ENCODE measurements at regions not wholly inside any gene's neighbourhood (a gene's known extent, or its start where the extent isn't known, plus 50 kb on each side); places are given as distances from the start of the nearest gene placed in this dataset.
"Not testable (repeated sequence)": the region's sequence is repeated elsewhere in the genome, so short reads cannot be mapped to it uniquely, and the experiment has no call there.

- Histone ChIP-seq H2AFZ (ENCODE audit: insufficient read depth, low read depth, low read length, poor library complexity, severe bottlenecking) (no peak overlapping the region), H3K4me2 (replicated peaks; ENCODE audit: low read depth, low read length, poor library complexity, severe bottlenecking) (no peak overlapping the region), H3K4me1 (ENCODE audit: control insufficient read depth in 2 of 2, insufficient read depth in 2 of 2, low read length in 2 of 2) (no peaks in the 10 kb centered on the region), H4K20me1 (ENCODE audit: control insufficient read depth, insufficient read depth, low read length, poor library complexity, severe bottlenecking) (no peaks in the 10 kb centered on the region), H3K9me3 (ENCODE audit: control extremely low read depth in 1 of 3, control insufficient read depth in 2 of 3, insufficient read depth in 1 of 3, low read length in 2 of 3) (peaks cover 0 to 12% (median 3%) of the 10 kb centered on the region in 3 donors), H3K79me2 (ENCODE audit: control insufficient read depth, insufficient read depth, low read length) (no peaks in the 10 kb centered on the region), H3K36me3 (replicated peaks in 1 of 2; ENCODE audit: control extremely low read depth in 1 of 2, control insufficient read depth in 1 of 2, extremely low read depth in 1 of 2, insufficient read depth in 2 of 2, low read length in 1 of 2) (no peaks in the 10 kb centered on the region), H3K27ac (ENCODE audit: low read length in 2 of 2) (no peak overlapping the region), H3K27me3 (replicated peaks in 1 of 4; ENCODE audit: control extremely low read depth in 1 of 4, control insufficient read depth in 3 of 4, insufficient read depth in 4 of 4, low read length in 3 of 4) (no peaks in the 10 kb centered on the region), H3K9ac (ENCODE audit: low read length) (no peak overlapping the region), H3K4me3 (ENCODE audit: control extremely low read depth in 1 of 5, extremely low read depth in 1 of 5, insufficient read depth in 1 of 5, low read depth in 2 of 5, low read length in 4 of 5) (no peak overlapping the region)
- ChIA-PET CTCF (no interaction called here), POLR2A (no interaction called here)
- Mint-ChIP-seq H3K4me1 (no peaks in the 10 kb centered on the region), H3K27me3 (no peaks in the 10 kb centered on the region), H3K4me3 (no peak overlapping the region), H3K27ac (no peak overlapping the region), H3K9me3 (ENCODE audit: insufficient read depth) (peaks cover 3% of the 10 kb centered on the region)
- DNase-seq (no peak), ATAC-seq (ENCODE audit: low read depth) (no peak)
- intact Hi-C loops (cut with micrococcal nuclease): no loop called here
- TF ChIP-seq CTCF (IDR thresholded peaks at IDR 0.05): no peak
- no peak for TF ChIP-seq EZH2 (IDR thresholded peaks at IDR 0.05; ENCODE audit: borderline replicate concordance, insufficient read depth, low read depth, low read length, poor library complexity, severe bottlenecking)
- WGBS (ENCODE audit: insufficient coverage): no CpG with 5 or more reads among the region's 1 CpG
Observed at GRCh38 chr7:19957664-19958063, 184.2 kb upstream of the TMEM196 start.

- intact Hi-C loops (cut with micrococcal nuclease); H3K9ac ChIP-seq (ENCODE audit: low read length); H4K20me1 ChIP-seq (ENCODE audit: control insufficient read depth, insufficient read depth, low read length, poor library complexity, severe bottlenecking); H3K36me3 ChIP-seq (replicated peaks in 1 of 2; ENCODE audit: control extremely low read depth in 1 of 2, control insufficient read depth in 1 of 2, extremely low read depth in 1 of 2, insufficient read depth in 2 of 2, low read length in 1 of 2); H3K4me3 ChIP-seq (ENCODE audit: control extremely low read depth in 1 of 5, extremely low read depth in 1 of 5, insufficient read depth in 1 of 5, low read depth in 2 of 5, low read length in 4 of 5); CTCF ChIA-PET; H3K4me2 ChIP-seq (replicated peaks; ENCODE audit: low read depth, low read length, poor library complexity, severe bottlenecking); H3K4me1 ChIP-seq (ENCODE audit: control insufficient read depth in 2 of 2, insufficient read depth in 2 of 2, low read length in 2 of 2); H3K27ac ChIP-seq (ENCODE audit: low read length in 2 of 2); H3K79me2 ChIP-seq (ENCODE audit: control insufficient read depth, insufficient read depth, low read length); H3K4me3 Mint-ChIP-seq; H3K4me1 Mint-ChIP-seq; H3K27me3 ChIP-seq (replicated peaks in 1 of 4; ENCODE audit: control extremely low read depth in 1 of 4, control insufficient read depth in 3 of 4, insufficient read depth in 4 of 4, low read length in 3 of 4); H3K27me3 Mint-ChIP-seq; H2AFZ ChIP-seq (ENCODE audit: insufficient read depth, low read depth, low read length, poor library complexity, severe bottlenecking); H3K27ac Mint-ChIP-seq; DNase-seq; POLR2A ChIA-PET; ATAC-seq (ENCODE audit: low read depth); H3K9me3 Mint-ChIP-seq (ENCODE audit: insufficient read depth): not testable (repeated sequence)
- H3K9me3 ChIP-seq (ENCODE audit: control extremely low read depth in 1 of 3, control insufficient read depth in 2 of 3, insufficient read depth in 1 of 3, low read length in 2 of 3): peaks cover 0 to 12% (median 3%) of the 10 kb centered on the region in 3 donors
- WGBS (ENCODE audit: insufficient coverage): 81% methylated on average over 5 of the region's 7 CpGs
Observed at GRCh38 chr7:19954166-19954565, 180.7 kb upstream of the TMEM196 start.

GRCh38 chr7:19953411-19953810 is 180.0 kb upstream of the TMEM196 start:
- H3K9ac ChIP-seq (ENCODE audit: low read length); H2AFZ ChIP-seq (ENCODE audit: insufficient read depth, low read depth, low read length, poor library complexity, severe bottlenecking); DNase-seq; H4K20me1 ChIP-seq (ENCODE audit: control insufficient read depth, insufficient read depth, low read length, poor library complexity, severe bottlenecking); POLR2A ChIA-PET; intact Hi-C loops (cut with micrococcal nuclease); H3K27me3 Mint-ChIP-seq; CTCF ChIA-PET; H3K27ac ChIP-seq (ENCODE audit: low read length in 2 of 2); H3K4me1 ChIP-seq (ENCODE audit: control insufficient read depth in 2 of 2, insufficient read depth in 2 of 2, low read length in 2 of 2); H3K36me3 ChIP-seq (replicated peaks in 1 of 2; ENCODE audit: control extremely low read depth in 1 of 2, control insufficient read depth in 1 of 2, extremely low read depth in 1 of 2, insufficient read depth in 2 of 2, low read length in 1 of 2); H3K4me3 Mint-ChIP-seq; H3K4me1 Mint-ChIP-seq; H3K27me3 ChIP-seq (replicated peaks in 1 of 4; ENCODE audit: control extremely low read depth in 1 of 4, control insufficient read depth in 3 of 4, insufficient read depth in 4 of 4, low read length in 3 of 4); H3K4me2 ChIP-seq (replicated peaks; ENCODE audit: low read depth, low read length, poor library complexity, severe bottlenecking); H3K4me3 ChIP-seq (ENCODE audit: control extremely low read depth in 1 of 5, extremely low read depth in 1 of 5, insufficient read depth in 1 of 5, low read depth in 2 of 5, low read length in 4 of 5); H3K79me2 ChIP-seq (ENCODE audit: control insufficient read depth, insufficient read depth, low read length); ATAC-seq (ENCODE audit: low read depth); H3K27ac Mint-ChIP-seq; H3K9me3 Mint-ChIP-seq (ENCODE audit: insufficient read depth): not testable (repeated sequence)
- H3K9me3 ChIP-seq (ENCODE audit: control extremely low read depth in 1 of 3, control insufficient read depth in 2 of 3, insufficient read depth in 1 of 3, low read length in 2 of 3): peaks cover 0 to 12% (median 3%) of the 10 kb centered on the region in 3 donors
- 92% methylated on average over 5 of the region's 5 CpGs for WGBS (ENCODE audit: insufficient coverage)
